Chondrocyte (in vitro differentiated cells): ENCODE measurements at regions not wholly inside any gene's neighbourhood (a gene's known extent, or its start where the extent isn't known, plus 50 kb on each side); places are given as distances from the start of the nearest gene placed in this dataset.

Source experiments
- DNase-seq: peaks from one replicate; pipeline ENCODE4 v3.0.0; 2021; ENCODE audit warnings: mixed read lengths, low spot score
- H3K27ac Mint-ChIP-seq: one replicate; pipeline ENCODE4 v1.8.0; 2021; ENCODE audit warnings: mild to moderate bottlenecking, moderate library complexity, mixed read lengths; ENCODE audit not compliant: unreplicated experiment
- H3K27me3 Mint-ChIP-seq: 2 replicates; pipeline ENCODE4 v1.8.0; 2021; ENCODE audit warnings: low read depth, mixed read lengths
- H3K36me3 Mint-ChIP-seq: 2 replicates; pipeline ENCODE4 v1.8.0; 2021; ENCODE audit warnings: low read depth, mixed read lengths
- H3K4me1 Mint-ChIP-seq: 2 replicates; pipeline ENCODE4 v1.8.0; 2021; ENCODE audit warnings: low read depth, mild to moderate bottlenecking, mixed read lengths
- H3K4me3 Mint-ChIP-seq: one replicate; pipeline ENCODE4 v1.8.0; 2021; ENCODE audit warnings: mild to moderate bottlenecking, moderate library complexity, mixed read lengths; ENCODE audit not compliant: unreplicated experiment
- H3K9me3 Mint-ChIP-seq: 2 replicates; pipeline ENCODE4 v1.8.0; 2021; ENCODE audit warnings: low read depth, mixed read lengths
- CTCF ChIP-seq: fragments of 200-600 bp; sonication (generic); IDR thresholded peaks from 2 replicates; pipeline ENCODE4 v1.5.0; 2021; ENCODE audit warnings: antibody characterized with exemption, mild to moderate bottlenecking, moderate library complexity

GRCh38 chr6:134416418-134417154 is 98.7 kb upstream of the SGK1 start:
- no peak for DNase-seq
- H3K36me3 Mint-ChIP-seq, result no peaks in the 10 kb centered on the region
- H3K4me3 Mint-ChIP-seq, result no peak overlapping the region
- H3K4me1 Mint-ChIP-seq, result peaks cover 26% of the 10 kb centered on the region
- H3K27me3 Mint-ChIP-seq, result no peaks in the 10 kb centered on the region
- TF ChIP-seq CTCF, result no peak
- H3K27ac Mint-ChIP-seq, result no peak overlapping the region
- H3K9me3 Mint-ChIP-seq, result peaks cover 6% of the 10 kb centered on the region

- Mint-ChIP-seq H3K4me1 (peaks cover 23% of the 10 kb centered on the region), H3K9me3 (peaks cover 10% of the 10 kb centered on the region), H3K27ac (no peak overlapping the region), H3K27me3 (no peaks in the 10 kb centered on the region), H3K36me3 (no peaks in the 10 kb centered on the region), H3K4me3 (no peak overlapping the region)
- no peak for DNase-seq
- TF ChIP-seq CTCF, result no peak
Measured at GRCh38 chr6:134415656-134416055, 97.7 kb upstream of the SGK1 start.

GRCh38 chr6:134415194-134415593 is 97.3 kb upstream of the SGK1 start:
- TF ChIP-seq CTCF, result no peak
- no peak for DNase-seq
- Mint-ChIP-seq H3K9me3 (peaks cover 10% of the 10 kb centered on the region), H3K27me3 (no peaks in the 10 kb centered on the region), H3K36me3 (no peaks in the 10 kb centered on the region), H3K4me3 (no peak overlapping the region), H3K27ac (no peak overlapping the region), H3K4me1 (peaks cover 23% of the 10 kb centered on the region)

GRCh38 chr6:134414793-134415192 is 96.9 kb upstream of the SGK1 start:
- no peak overlapping the region for H3K27ac Mint-ChIP-seq
- no peaks in the 10 kb centered on the region for H3K36me3 Mint-ChIP-seq
- peaks cover 21% of the 10 kb centered on the region for H3K4me1 Mint-ChIP-seq
- DNase-seq, result no peak
- H3K4me3 Mint-ChIP-seq, result no peak overlapping the region
- H3K27me3 Mint-ChIP-seq, result no peaks in the 10 kb centered on the region
- no peak for TF ChIP-seq CTCF
- peaks cover 10% of the 10 kb centered on the region for H3K9me3 Mint-ChIP-seq

GRCh38 chr6:134413241-134413643 is 95.3 kb upstream of the SGK1 start:
- DNase-seq, result no peak
- H3K27ac Mint-ChIP-seq, result no peak overlapping the region
- H3K4me3 Mint-ChIP-seq, result no peak overlapping the region
- no peak for TF ChIP-seq CTCF
- H3K9me3 Mint-ChIP-seq, result peaks cover 10% of the 10 kb centered on the region
- peaks cover 13% of the 10 kb centered on the region for H3K4me1 Mint-ChIP-seq
- H3K27me3 Mint-ChIP-seq, result no peaks in the 10 kb centered on the region
- no peaks in the 10 kb centered on the region for H3K36me3 Mint-ChIP-seq
